Upper lobe of left lung (tissue), 6 donors: ENCODE measurements at regions not wholly inside any gene's neighbourhood (a gene's known extent, or its start where the extent isn't known, plus 50 kb on each side); places are given as distances from the start of the nearest gene placed in this dataset.
A peak's percentile ranks its signal among the peaks of the same experiment; 100 is the strongest.

Experiments used
- ATAC-seq, 2 donors: fragments of 200-7000 bp; cut with Tn5 transposase; one replicate each; pipeline ENCODE4 v1.9.1; 2022; ENCODE audit warnings: mild to moderate bottlenecking in 2 of 2, moderate library complexity in 2 of 2; ENCODE audit not compliant: low FRiP score in 2 of 2
- DNase-seq, 2 donors: peaks; one replicate each; pipeline ENCODE4 v3.0.0-alpha.2; 2019 to 2020
- H3K27ac ChIP-seq, 4 donors: fragments of 200-600 bp; sonication (generic); one replicate each; pipeline ENCODE4 v1.5.1; 2016 to 2019
- H3K27me3 ChIP-seq, 4 donors: fragments of 200-600 bp; sonication (generic); one replicate each; pipeline ENCODE4 v1.5.1; 2017 to 2019
- H3K36me3 ChIP-seq, 4 donors: fragments of 200-600 bp; sonication (generic); one replicate each; pipeline ENCODE4 v1.5.1; 2016 to 2019
- H3K4me1 ChIP-seq, 4 donors: fragments of 200-600 bp; sonication (generic); one replicate each; pipeline ENCODE4 v1.5.1; 2018 to 2019
- H3K4me3 ChIP-seq, 4 donors: fragments of 200-600 bp; sonication (generic); one replicate each; pipeline ENCODE4 v1.5.1; 2017 to 2019; ENCODE audit warnings: mild to moderate bottlenecking in 2 of 4, moderate library complexity in 1 of 4
- H3K9me3 ChIP-seq, 4 donors: fragments of 200-600 bp; sonication (generic); one replicate each; pipeline ENCODE4 v1.5.1; 2018 to 2019
- EP300 ChIP-seq, 4 donors: sonication (generic); formaldehyde crosslinking; IDR thresholded peaks; one replicate each; pipeline ENCODE4 v1.5.1; 2017; ENCODE audit warnings: antibody characterized with exemption in 4 of 4, control low read depth in 2 of 4
- POLR2A ChIP-seq, 4 donors: fragments of 450-650 bp; IDR thresholded peaks; one replicate each; pipeline ENCODE4 v1.5.1; 2016 to 2017; ENCODE audit warnings: antibody characterized with exemption in 4 of 4, mild to moderate bottlenecking in 2 of 4
- POLR2AphosphoS5 ChIP-seq, 2 donors: sonication (generic); formaldehyde crosslinking; IDR thresholded peaks; one replicate each; pipeline ENCODE4 v1.5.1; 2017; ENCODE audit warnings: antibody characterized with exemption in 2 of 2
- whole genome bisulfite sequencing, 2 donors: methylation state at CpG; one replicate each; pipeline ENCODE4 v1.1.5; 2017 to 2018; 5-methylcytosine and 5-hydroxymethylcytosine counted together
- TF ChIP-seq, protein P1 (sequence below), 6 experiments: fragments of 450-650 bp in 4 of 6; fragments of 200-600 bp in 2 of 6; sonication (generic) in 2 of 6; IDR thresholded peaks; one replicate each; pipeline ENCODE4 v1.5.1; 2016 to 2019; ENCODE audit warnings: antibody characterized with exemption in 6 of 6
- donor health status: DM: no; HTN: no; CAD: no; lungs with moderate emphysema.
- donor health status: DM: no; HTN: yes; CAD: no; lungs with severe emphysema.

DNA sequence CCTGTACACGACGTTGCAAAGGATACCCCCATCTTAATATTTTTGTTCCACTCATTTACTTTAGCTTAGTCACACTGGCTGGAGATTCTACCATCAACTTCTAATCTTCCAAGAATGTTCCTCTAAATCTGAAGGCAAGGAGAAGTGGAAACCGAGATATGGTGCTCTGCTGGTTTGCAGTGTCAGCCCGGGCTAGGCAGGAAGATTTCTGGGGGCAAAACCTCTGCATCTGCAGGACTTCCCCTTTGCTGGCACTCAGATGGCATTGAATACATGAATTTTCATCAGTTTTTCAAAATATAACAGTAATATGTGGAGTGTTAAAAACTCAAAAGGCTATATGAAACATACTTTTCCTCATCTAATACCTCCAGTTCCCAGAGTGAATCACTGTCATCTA is 240.4 kb downstream of the RPLP1 start:
- WGBS, 2 donors = 67 to 74% methylated on average over 4 of the region's 4 CpGs
- H3K27ac ChIP-seq = no peak overlapping the region

DNA sequence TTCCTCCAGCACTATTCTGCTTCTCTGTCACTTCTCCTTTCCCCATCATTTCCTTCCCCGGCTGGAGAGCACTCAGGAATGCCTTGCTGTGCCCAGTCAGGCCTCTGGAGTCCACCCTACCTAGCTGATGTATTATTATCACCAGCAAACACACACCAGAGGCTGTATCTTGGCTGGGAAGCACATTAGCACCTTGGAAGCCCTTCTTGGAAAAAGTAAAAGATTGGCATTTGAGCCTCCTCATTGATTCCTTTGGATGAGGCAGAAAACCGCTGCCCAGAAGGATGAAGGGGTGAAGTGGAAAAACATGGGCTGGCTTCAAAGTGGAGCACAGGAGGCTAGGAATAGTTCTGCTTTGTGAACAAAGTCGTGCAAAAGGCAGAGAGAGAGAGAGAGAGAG is 244.3 kb downstream of the RPLP1 start:
- H3K36me3 ChIP-seq = no peaks in the 10 kb centered on the region
- 65 to 70% methylated on average over 3 of the region's 3 CpGs for WGBS, 2 donors
- H3K9me3 ChIP-seq = no peaks in the 10 kb centered on the region
- no peaks in the 10 kb centered on the region for H3K27me3 ChIP-seq
- H3K4me1 ChIP-seq = no peaks in the 10 kb centered on the region
- no peak overlapping the region for H3K27ac ChIP-seq
- TF ChIP-seq POLR2A (IDR thresholded peaks at IDR 0.05) (no peak), EP300 (IDR thresholded peaks at IDR 0.05) (no peak), POLR2AphosphoS5 (IDR thresholded peaks at IDR 0.05) (no peak)
- TF ChIP-seq, protein P1, sequence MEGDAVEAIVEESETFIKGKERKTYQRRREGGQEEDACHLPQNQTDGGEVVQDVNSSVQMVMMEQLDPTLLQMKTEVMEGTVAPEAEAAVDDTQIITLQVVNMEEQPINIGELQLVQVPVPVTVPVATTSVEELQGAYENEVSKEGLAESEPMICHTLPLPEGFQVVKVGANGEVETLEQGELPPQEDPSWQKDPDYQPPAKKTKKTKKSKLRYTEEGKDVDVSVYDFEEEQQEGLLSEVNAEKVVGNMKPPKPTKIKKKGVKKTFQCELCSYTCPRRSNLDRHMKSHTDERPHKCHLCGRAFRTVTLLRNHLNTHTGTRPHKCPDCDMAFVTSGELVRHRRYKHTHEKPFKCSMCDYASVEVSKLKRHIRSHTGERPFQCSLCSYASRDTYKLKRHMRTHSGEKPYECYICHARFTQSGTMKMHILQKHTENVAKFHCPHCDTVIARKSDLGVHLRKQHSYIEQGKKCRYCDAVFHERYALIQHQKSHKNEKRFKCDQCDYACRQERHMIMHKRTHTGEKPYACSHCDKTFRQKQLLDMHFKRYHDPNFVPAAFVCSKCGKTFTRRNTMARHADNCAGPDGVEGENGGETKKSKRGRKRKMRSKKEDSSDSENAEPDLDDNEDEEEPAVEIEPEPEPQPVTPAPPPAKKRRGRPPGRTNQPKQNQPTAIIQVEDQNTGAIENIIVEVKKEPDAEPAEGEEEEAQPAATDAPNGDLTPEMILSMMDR (IDR thresholded peaks at IDR 0.05) = no peak
- no peak overlapping the region for H3K4me3 ChIP-seq
- no peak for ATAC-seq
- DNase-seq = no peak

More for the DNA sequence above, 240.4 kb downstream of the RPLP1 start:
- Histone ChIP-seq H3K4me3 (no peak overlapping the region), H3K9me3 (peaks cover 0 to 20% (median 14%) of the 10 kb centered on the region in 4 donors), H3K27me3 (no peaks in the 10 kb centered on the region), H3K36me3 (no peaks in the 10 kb centered on the region), H3K4me1 (peaks cover 0 to 3% (median 0%) of the 10 kb centered on the region in 4 donors)
- TF ChIP-seq POLR2AphosphoS5 (IDR thresholded peaks at IDR 0.05) = no peak
- TF ChIP-seq EP300 (IDR thresholded peaks at IDR 0.05) = no peak
- no peak for TF ChIP-seq POLR2A (IDR thresholded peaks at IDR 0.05)
- TF ChIP-seq, protein P1 (IDR thresholded peaks at IDR 0.05) = no peak
- ATAC-seq (no peak), DNase-seq (no peak)

DNA sequence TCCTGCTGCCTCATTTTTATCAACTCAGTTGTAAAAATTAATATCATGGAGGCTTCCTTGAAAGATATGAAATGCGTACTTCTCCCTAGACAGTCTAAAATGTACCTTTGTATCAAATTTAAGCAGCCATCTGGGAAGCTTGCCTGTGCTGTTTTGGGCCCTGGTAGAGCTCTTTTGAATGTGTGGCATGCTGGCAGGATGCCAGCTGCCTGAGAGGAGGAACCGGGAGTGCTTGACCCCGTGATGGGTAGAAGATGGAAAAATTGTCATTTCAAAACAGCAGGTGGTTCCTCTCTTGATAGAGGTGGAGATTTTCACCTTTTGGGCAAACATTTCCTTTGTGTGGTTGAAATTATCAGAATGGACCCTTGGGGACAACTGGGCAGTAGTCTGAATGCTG is 245.3 kb downstream of the RPLP1 start:
- H3K36me3 ChIP-seq = no peaks in the 10 kb centered on the region
- ATAC-seq (peak in 1 of 2 donors; percentile 50), DNase-seq (peak in 1 of 2 donors; percentile 33)
- H3K4me1 ChIP-seq = no peaks in the 10 kb centered on the region
- no peak overlapping the region for H3K27ac ChIP-seq
- no peak overlapping the region for H3K4me3 ChIP-seq
- H3K27me3 ChIP-seq = no peaks in the 10 kb centered on the region
- TF ChIP-seq POLR2A (IDR thresholded peaks at IDR 0.05) (no peak), EP300 (IDR thresholded peaks at IDR 0.05) (no peak), POLR2AphosphoS5 (IDR thresholded peaks at IDR 0.05) (no peak)
- TF ChIP-seq, protein P1 (IDR thresholded peaks at IDR 0.05) = no peak
- no peaks in the 10 kb centered on the region for H3K9me3 ChIP-seq
- 27 to 37% methylated on average over 3 of the region's 3 CpGs for WGBS, 2 donors

DNA sequence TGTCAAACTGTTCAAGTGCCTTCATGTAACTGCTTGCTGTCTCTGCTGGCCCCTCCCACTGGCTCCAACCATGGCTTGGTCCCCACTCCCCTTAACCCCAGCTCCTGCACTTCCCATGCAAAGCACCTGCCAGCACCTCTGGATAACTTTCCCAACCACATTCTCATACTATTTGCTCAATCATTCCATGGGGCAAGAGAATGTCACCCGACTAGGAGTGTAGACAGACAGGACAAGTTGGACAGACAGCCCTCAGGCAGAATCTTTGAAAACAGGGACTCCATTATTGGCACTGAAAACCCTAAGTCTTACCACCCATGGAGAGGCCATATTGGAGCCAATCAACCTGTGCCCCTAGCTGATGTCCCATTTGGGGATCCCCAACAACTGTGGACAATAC is 246.5 kb downstream of the RPLP1 start:
- no peak for TF ChIP-seq EP300 (IDR thresholded peaks at IDR 0.05)
- no peak for TF ChIP-seq POLR2AphosphoS5 (IDR thresholded peaks at IDR 0.05)
- TF ChIP-seq, protein P1 (IDR thresholded peaks at IDR 0.05) = no peak
- TF ChIP-seq POLR2A (IDR thresholded peaks at IDR 0.05) = no peak
- ATAC-seq = no peak
- WGBS, 2 donors = 80% methylated on average over 1 of the region's 1 CpG

DNA sequence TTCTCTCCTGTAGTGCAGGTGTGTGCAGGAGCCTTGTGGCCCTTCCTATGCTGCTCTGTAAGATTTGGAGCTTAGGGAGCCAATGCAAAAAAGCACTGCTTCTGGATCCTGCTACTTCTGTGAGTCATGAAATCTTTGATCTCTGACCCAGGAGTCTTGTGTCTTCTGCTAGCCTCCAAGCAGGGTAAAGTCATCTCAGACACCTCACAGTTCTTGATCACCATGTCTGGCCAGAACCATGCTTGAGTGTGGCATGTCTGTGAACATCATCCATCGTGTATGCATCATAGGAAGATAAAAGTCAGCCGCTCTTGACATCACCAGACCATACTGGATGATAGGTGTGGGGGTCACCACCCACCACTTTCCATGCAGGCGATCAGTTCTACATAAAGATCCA is 247.8 kb downstream of the RPLP1 start:
- DNase-seq (no peak), ATAC-seq (no peak)

More for the DNA sequence above, 246.5 kb downstream of the RPLP1 start:
- Histone ChIP-seq H3K27me3 (no peaks in the 10 kb centered on the region), H3K27ac (no peak overlapping the region), H3K4me1 (no peaks in the 10 kb centered on the region), H3K36me3 (no peaks in the 10 kb centered on the region), H3K9me3 (no peaks in the 10 kb centered on the region), H3K4me3 (no peak overlapping the region)
- DNase-seq = no peak

More for the DNA sequence above, 247.8 kb downstream of the RPLP1 start:
- H3K27me3 ChIP-seq = no peaks in the 10 kb centered on the region
- H3K9me3 ChIP-seq = no peaks in the 10 kb centered on the region
- H3K4me1 ChIP-seq = no peaks in the 10 kb centered on the region
- TF ChIP-seq POLR2A (IDR thresholded peaks at IDR 0.05) = no peak
- TF ChIP-seq, protein P1 (IDR thresholded peaks at IDR 0.05) = no peak
- TF ChIP-seq POLR2AphosphoS5 (IDR thresholded peaks at IDR 0.05) = no peak
- TF ChIP-seq EP300 (IDR thresholded peaks at IDR 0.05) = no peak
- no peak overlapping the region for H3K27ac ChIP-seq
- H3K36me3 ChIP-seq = no peaks in the 10 kb centered on the region
- 92 to 94% methylated on average over 3 of the region's 3 CpGs for WGBS, 2 donors
- H3K4me3 ChIP-seq = no peak overlapping the region
